K562 (cell line): ENCODE measurements at regions not wholly inside any gene's neighbourhood (a gene's known extent, or its start where the extent isn't known, plus 50 kb on each side); places are given as distances from the start of the nearest gene placed in this dataset.

Source experiments
- ATAC-seq: fragments of 200-7000 bp; cut with Tn5 transposase; 3 replicates; pipeline ENCODE4 v1.9.1; 2020; ENCODE audit warnings: moderate library complexity
- BruUV-seq: library from RNA; stranded (reverse); fragments of 400-500 nt; replicated peaks from 2 replicates; lab custom pipeline; 2021; lab: Mats Ljungman, UMichigan
- CTCF ChIA-PET: fragments of 300-600 bp; formaldehyde crosslinking; extraction: SDS; loops from one replicate; lab custom pipeline; 2021; ENCODE audit warnings: low intra/inter-chr PET ratio; lab: Yijun Ruan, JAX
- POLR2A ChIA-PET: fragments of 300-600, 350-650 bp; sonication (Branson Sonifier 250); formaldehyde crosslinking; extraction: SDS; loops from one replicate; lab custom pipeline; 2021; ENCODE audit warnings: antibody characterized with exemption, inconsistent platforms; lab: Yijun Ruan, JAX
- DNase-seq, 4 experiments: peaks; one replicate each; pipeline versions ENCODE4 v3.0.0 to v3.0.0-alpha.2; 2011 to 2018; ENCODE audit warnings: low spot score in 3 of 4, mixed read lengths in 3 of 4; ENCODE audit errors: extremely low read depth in 1 of 4
- FAIRE-seq: peaks from 2 replicates; lab custom pipeline; 2011; peaks lifted over from hg19 to GRCh38; lab: Jason Lieb, UNC
- H2AFZ ChIP-seq: 2 replicates; pipeline ENCODE4 v1.6.0; 2011; ENCODE audit warnings: low read depth, low read length, control low read depth, inconsistent platforms
- H3K27ac ChIP-seq: fragments of 200-600 bp; 3 replicates; pipeline ENCODE4 v1.8.0; 2011; ENCODE audit warnings: low read depth, mild to moderate bottlenecking, control low read depth, inconsistent platforms, low read length, moderate library complexity, mixed read lengths; ENCODE audit errors: extremely low read depth
- H3K27me3 ChIP-seq, 2 experiments: fragments of 300-600 bp in 1 of 2; 2 replicates in 1 of 2; 3 replicates in 1 of 2; pipeline versions ENCODE4 v1.6.0 to v1.8.0; 2011; ENCODE audit warnings: inconsistent platforms in 2 of 2, low read length in 2 of 2, mild to moderate bottlenecking in 1 of 2, mixed read lengths in 1 of 2, moderate library complexity in 1 of 2; ENCODE audit not compliant: control insufficient read depth in 2 of 2, insufficient read depth in 2 of 2
- H3K36me3 ChIP-seq: fragments of 300-600 bp; 3 replicates; pipeline ENCODE4 v1.8.0; 2011; ENCODE audit warnings: mild to moderate bottlenecking, low read length, inconsistent platforms; ENCODE audit not compliant: control insufficient read depth, insufficient read depth
- H3K4me1 ChIP-seq, 2 experiments: fragments of 200-600 bp in 1 of 2; replicated peaks in 1 of 2; 2 replicates in 1 of 2; 3 replicates in 1 of 2; pipeline versions ENCODE4 v1.5.1 to v1.8.0; 2011; ENCODE audit warnings: inconsistent platforms in 2 of 2, low read length in 2 of 2, mild to moderate bottlenecking in 1 of 2, mixed read lengths in 1 of 2, moderate library complexity in 1 of 2; ENCODE audit not compliant: control insufficient read depth in 2 of 2, insufficient read depth in 2 of 2
- H3K4me2 ChIP-seq: 2 replicates; pipeline ENCODE4 v1.6.1; 2011; ENCODE audit warnings: low read length, control low read depth, inconsistent platforms, mixed read lengths; ENCODE audit not compliant: insufficient read depth
- H3K4me3 ChIP-seq: fragments of 200-600 bp; sonication (generic), shearing (Covaris generic); 2 replicates; pipeline ENCODE4 v1.5.1; 2016; ENCODE audit warnings: control low read depth, inconsistent platforms
- H3K79me2 ChIP-seq: fragments of 200-600 bp; 3 replicates; pipeline ENCODE4 v1.8.0; 2011; ENCODE audit warnings: low read length, inconsistent platforms; ENCODE audit not compliant: control insufficient read depth, insufficient read depth
- H3K9ac ChIP-seq, 2 experiments: 2 replicates each; pipeline versions ENCODE4 v1.6.0 to v1.6.1; 2011; ENCODE audit warnings: low read depth in 2 of 2, low read length in 2 of 2, control low read depth in 1 of 2, inconsistent platforms in 1 of 2, mild to moderate bottlenecking in 1 of 2, mixed read lengths in 1 of 2; ENCODE audit not compliant: insufficient read depth in 1 of 2
- H3K9me1 ChIP-seq: one replicate; pipeline ENCODE4 v1.6.0; 2011; ENCODE audit warnings: inconsistent platforms, mild to moderate bottlenecking, low read length, moderate library complexity; ENCODE audit not compliant: control insufficient read depth, insufficient read depth
- H3K9me3 ChIP-seq: replicated peaks from 2 replicates; pipeline ENCODE4 v1.5.1; 2011; ENCODE audit warnings: low read depth, low read length, inconsistent platforms; ENCODE audit not compliant: control insufficient read depth, insufficient read depth
- H4K20me1 ChIP-seq: replicated peaks from 2 replicates; pipeline ENCODE4 v1.6.1; 2011; ENCODE audit warnings: low read length, inconsistent platforms, mixed read lengths; ENCODE audit not compliant: control insufficient read depth, insufficient read depth
- BCOR ChIP-seq: fragments of 450-650 bp; IDR thresholded peaks from 2 replicates; pipeline ENCODE4 v1.6.1; 2016
- RBM25 ChIP-seq: fragments of 200-400 bp; formaldehyde crosslinking; IDR thresholded peaks from 2 replicates; pipeline ENCODE4 v1.6.1; 2018; ENCODE audit warnings: low read length, low read depth, moderate library complexity; ENCODE audit not compliant: severe bottlenecking
- RCOR1 ChIP-seq, 2 experiments: IDR thresholded peaks; 2 replicates each; pipeline ENCODE4 v1.6.1; 2012; ENCODE audit warnings: low read depth in 2 of 2, low read length in 2 of 2, borderline replicate concordance in 1 of 2, improper control_type of control experiment in 1 of 2
- RERE ChIP-seq: sonication (generic); formaldehyde crosslinking; IDR thresholded peaks from 2 replicates; pipeline ENCODE4 v1.8.0; 2023; ENCODE audit warnings: missing genetic modification reagents, mild to moderate bottlenecking, borderline replicate concordance
- TGIF2 ChIP-seq: sonication (generic); formaldehyde crosslinking; IDR thresholded peaks from 2 replicates; pipeline ENCODE4 v1.8.1; 2022; ENCODE audit warnings: mild to moderate bottlenecking, missing genetic modification reagents, moderate library complexity
- ZNF583 ChIP-seq: fragments of 250-450 bp; sonication (Bioruptor Pico); IDR thresholded peaks from 2 replicates; pipeline ENCODE4 v1.4.0; 2020
- WGBS: fragments of 100-300 bp; shearing (Covaris generic); methylation state at CpG from one replicate; pipeline ENCODE4 v1.1.6; 2016; ENCODE audit warnings: low coverage, mixed read lengths; ENCODE audit not compliant: insufficient coverage; ENCODE audit errors: missing lambda C conversion rate; 5-methylcytosine and 5-hydroxymethylcytosine counted together
- in situ Hi-C: fragments of 300-500 bp; cut with MboI; formaldehyde crosslinking; loops from 4 replicates; pipeline ENCODE4 v1.15.0; 2018; ENCODE audit warnings: inconsistent platforms, mixed read lengths
- intact Hi-C: fragments of 100-400 bp; cut with micrococcal nuclease; formaldehyde crosslinking; loops from 2 replicates; pipeline ENCODE4 v1.14.2; 2022
- TF ChIP-seq, protein P1 (sequence below): fragments of 150-350 bp; conservative IDR thresholded peaks from 2 replicates; pipeline ENCODE4 v1.6.1; 2014; ENCODE audit warnings: low read length

GRCh38 chr17:36792849-36793248 lies 144.4 kb upstream of the LHX1 start:
- no peaks in the 10 kb centered on the region for H3K9me3 ChIP-seq
- no peak for ATAC-seq
- TF ChIP-seq RERE (CRISPR knock-in tag) (no peak), TGIF2 (CRISPR knock-in tag) (no peak), RBM25 (peak; percentile 84), RCOR1 (IDR thresholded peaks at IDR 0.05; ENCODE audit: borderline replicate concordance in 1 of 2, low read depth in 2 of 2, low read length in 2 of 2) (0 out of 4 replicates have a peak, but pooled peaks of 1 of the 2 experiments have one; percentile 24), ZNF583 (CRISPR knock-in tag) (no peak), BCOR (peak; percentile 62; the same call in 1 of the 2 replicates)
- TF ChIP-seq, protein P1, sequence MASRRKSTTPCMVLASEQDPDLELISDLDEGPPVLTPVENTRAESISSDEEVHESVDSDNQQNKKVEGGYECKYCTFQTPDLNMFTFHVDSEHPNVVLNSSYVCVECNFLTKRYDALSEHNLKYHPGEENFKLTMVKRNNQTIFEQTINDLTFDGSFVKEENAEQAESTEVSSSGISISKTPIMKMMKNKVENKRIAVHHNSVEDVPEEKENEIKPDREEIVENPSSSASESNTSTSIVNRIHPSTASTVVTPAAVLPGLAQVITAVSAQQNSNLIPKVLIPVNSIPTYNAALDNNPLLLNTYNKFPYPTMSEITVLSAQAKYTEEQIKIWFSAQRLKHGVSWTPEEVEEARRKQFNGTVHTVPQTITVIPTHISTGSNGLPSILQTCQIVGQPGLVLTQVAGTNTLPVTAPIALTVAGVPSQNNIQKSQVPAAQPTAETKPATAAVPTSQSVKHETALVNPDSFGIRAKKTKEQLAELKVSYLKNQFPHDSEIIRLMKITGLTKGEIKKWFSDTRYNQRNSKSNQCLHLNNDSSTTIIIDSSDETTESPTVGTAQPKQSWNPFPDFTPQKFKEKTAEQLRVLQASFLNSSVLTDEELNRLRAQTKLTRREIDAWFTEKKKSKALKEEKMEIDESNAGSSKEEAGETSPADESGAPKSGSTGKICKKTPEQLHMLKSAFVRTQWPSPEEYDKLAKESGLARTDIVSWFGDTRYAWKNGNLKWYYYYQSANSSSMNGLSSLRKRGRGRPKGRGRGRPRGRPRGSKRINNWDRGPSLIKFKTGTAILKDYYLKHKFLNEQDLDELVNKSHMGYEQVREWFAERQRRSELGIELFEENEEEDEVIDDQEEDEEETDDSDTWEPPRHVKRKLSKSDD, result no peak
- no peaks in the 10 kb centered on the region for H3K9me1 ChIP-seq
- no peak overlapping the region for H3K9ac ChIP-seq
- H3K79me2 ChIP-seq, result no peaks in the 10 kb centered on the region
- H3K27me3 ChIP-seq, result peaks cover 11 to 24% of the 10 kb centered on the region in 2 experiments
- intact Hi-C loops, result no loop called here
- H3K4me1 ChIP-seq, result no peaks in the 10 kb centered on the region
- DNase-seq, result no peak
- ChIA-PET POLR2A (interaction anchor here (0.8 kb wide), 1 partner anchor 12 kb away, joined by 3 read pairs; no protein-coding TSS in a partner anchor), CTCF (no interaction called here)
- no peak overlapping the region for H2AFZ ChIP-seq
- H3K4me3 ChIP-seq, result no peak overlapping the region
- in situ Hi-C loops, result no loop called here
- no peaks in the 10 kb centered on the region for H3K36me3 ChIP-seq
- FAIRE-seq, result no peak
- no peak overlapping the region for H3K27ac ChIP-seq
- no peaks in the 10 kb centered on the region for H4K20me1 ChIP-seq
- WGBS, result 41% methylated on average over 5 of the region's 5 CpGs
- H3K4me2 ChIP-seq, result no peak overlapping the region
- BruUV-seq, result no TSS peak
